PC-9 (cell line): ENCODE measurements at regions not wholly inside any gene's neighbourhood (a gene's known extent, or its start where the extent isn't known, plus 50 kb on each side); places are given as distances from the start of the nearest gene placed in this dataset.

Source experiments
- EZH2 ChIP-seq: fragments of 200-600 bp; sonication (generic); IDR thresholded peaks from 2 replicates; pipeline ENCODE4 v1.8.0; 2017; ENCODE audit warnings: antibody characterized with exemption, low read depth
- TF ChIP-seq, protein P1 (sequence below): fragments of 200-600 bp; sonication (generic); conservative IDR thresholded peaks from 2 replicates; pipeline ENCODE4 v1.6.1; 2017; ENCODE audit warnings: mixed run types, antibody characterized with exemption, mild to moderate bottlenecking, moderate library complexity

DNA sequence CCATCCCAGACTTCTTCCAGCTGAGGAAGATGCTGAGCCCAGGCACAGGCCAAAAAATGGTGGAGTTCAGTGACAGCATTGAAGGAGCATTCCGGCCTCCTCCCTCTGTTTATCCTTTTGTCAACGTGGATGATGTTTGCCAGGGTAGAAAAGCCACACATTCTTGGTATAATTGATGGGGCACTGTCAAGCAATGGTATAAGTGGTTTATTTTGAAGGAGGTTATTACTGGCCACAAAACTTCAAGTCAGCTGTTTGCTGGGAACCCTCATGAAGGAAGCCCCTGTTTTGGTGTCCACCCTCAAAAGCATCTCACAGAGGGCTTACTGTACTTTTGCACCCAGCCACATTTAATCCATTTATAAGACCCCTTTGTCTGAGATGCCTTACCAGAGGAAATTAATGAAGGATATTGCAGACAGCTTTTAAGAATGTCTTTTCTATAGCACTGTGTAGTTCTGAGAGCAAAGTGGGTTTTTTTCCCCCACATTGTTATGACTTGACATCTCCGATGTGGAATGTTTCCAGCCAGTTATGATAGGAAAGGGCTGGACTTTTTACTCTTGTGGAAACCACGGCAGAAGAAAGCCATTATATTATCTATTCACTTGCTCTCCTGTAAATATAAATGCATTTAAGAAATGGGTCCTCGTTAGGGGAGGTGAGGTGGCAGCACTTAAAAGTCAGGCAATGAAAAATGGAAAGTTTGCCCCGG lies 95.5 kb upstream of the SPATA31D4 start:
- TF ChIP-seq, protein P1, sequence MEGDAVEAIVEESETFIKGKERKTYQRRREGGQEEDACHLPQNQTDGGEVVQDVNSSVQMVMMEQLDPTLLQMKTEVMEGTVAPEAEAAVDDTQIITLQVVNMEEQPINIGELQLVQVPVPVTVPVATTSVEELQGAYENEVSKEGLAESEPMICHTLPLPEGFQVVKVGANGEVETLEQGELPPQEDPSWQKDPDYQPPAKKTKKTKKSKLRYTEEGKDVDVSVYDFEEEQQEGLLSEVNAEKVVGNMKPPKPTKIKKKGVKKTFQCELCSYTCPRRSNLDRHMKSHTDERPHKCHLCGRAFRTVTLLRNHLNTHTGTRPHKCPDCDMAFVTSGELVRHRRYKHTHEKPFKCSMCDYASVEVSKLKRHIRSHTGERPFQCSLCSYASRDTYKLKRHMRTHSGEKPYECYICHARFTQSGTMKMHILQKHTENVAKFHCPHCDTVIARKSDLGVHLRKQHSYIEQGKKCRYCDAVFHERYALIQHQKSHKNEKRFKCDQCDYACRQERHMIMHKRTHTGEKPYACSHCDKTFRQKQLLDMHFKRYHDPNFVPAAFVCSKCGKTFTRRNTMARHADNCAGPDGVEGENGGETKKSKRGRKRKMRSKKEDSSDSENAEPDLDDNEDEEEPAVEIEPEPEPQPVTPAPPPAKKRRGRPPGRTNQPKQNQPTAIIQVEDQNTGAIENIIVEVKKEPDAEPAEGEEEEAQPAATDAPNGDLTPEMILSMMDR, result no peak
- no peak for TF ChIP-seq EZH2
